HG02759 (cell line): ENCODE measurements at regions not wholly inside any gene's neighbourhood (a gene's known extent, or its start where the extent isn't known, plus 50 kb on each side); places are given as distances from the start of the nearest gene placed in this dataset.
"Not testable (repeated sequence)": the region's sequence is repeated elsewhere in the genome, so short reads cannot be mapped to it uniquely, and the experiment has no call there.

Experiments
- ATAC-seq: cut with Tn5 transposase; IDR thresholded peaks from one replicate; pipeline ENCODE4 v1.9.1; 2021; ENCODE audit warnings: mild to moderate bottlenecking, moderate library complexity; ENCODE audit not compliant: unreplicated experiment

DNA sequence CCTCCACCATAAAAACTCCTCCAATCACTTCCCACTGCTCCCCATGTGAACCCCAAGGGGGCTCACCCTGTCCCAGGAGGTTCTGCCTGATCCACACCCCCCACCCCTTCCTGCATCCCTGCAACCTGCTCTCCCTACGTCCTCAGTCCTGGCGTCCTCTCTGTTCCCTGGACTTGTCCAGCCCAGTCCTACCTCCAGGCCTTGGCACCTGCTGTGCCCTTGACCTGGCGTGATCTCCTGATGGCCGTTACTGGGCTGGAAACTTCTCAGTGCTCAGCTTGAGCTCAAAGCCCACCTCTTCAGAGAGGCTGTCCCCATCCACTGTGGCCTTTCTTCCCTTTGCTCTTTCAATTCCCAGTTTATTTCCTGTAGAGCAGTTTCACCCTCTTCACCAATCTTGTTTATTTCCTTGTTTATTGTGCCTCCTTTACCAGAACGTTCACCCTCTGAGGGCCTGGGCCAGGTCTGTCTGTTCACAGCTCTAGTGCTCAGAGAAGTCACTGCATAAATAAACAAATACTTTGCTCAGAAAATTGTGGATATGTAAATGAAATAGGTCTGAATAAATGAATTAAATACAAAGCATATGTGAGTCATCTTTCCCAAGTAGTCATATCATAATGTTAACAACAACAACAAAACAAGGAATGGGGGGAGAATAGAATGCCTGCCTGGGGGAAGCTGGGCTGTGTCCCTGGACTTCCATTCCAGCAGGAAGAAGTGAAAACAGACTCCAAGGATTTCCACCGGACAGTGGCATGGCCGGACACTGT, 175.7 kb upstream of the SULF2 start:
- no peak for ATAC-seq

DNA sequence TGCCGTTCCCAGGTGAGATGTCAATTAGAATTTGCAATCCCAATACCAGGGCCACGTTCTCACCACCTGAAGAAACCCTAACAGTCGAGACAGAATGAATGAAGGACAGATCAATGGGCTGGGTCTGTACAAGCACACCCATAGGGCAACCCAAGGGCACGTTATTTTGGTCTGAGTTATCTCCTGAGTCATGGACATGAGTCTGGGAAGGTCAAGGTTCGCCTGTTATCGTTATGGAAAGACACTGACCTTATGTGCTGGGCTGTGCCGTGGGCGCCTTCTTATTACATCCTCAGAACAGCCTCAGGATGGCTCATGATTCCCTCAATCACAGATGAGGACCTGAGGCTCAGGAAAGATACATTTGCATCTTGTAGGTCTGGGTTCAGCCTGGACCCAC, 175.0 kb upstream of the SULF2 start:
- ATAC-seq, result no peak

DNA sequence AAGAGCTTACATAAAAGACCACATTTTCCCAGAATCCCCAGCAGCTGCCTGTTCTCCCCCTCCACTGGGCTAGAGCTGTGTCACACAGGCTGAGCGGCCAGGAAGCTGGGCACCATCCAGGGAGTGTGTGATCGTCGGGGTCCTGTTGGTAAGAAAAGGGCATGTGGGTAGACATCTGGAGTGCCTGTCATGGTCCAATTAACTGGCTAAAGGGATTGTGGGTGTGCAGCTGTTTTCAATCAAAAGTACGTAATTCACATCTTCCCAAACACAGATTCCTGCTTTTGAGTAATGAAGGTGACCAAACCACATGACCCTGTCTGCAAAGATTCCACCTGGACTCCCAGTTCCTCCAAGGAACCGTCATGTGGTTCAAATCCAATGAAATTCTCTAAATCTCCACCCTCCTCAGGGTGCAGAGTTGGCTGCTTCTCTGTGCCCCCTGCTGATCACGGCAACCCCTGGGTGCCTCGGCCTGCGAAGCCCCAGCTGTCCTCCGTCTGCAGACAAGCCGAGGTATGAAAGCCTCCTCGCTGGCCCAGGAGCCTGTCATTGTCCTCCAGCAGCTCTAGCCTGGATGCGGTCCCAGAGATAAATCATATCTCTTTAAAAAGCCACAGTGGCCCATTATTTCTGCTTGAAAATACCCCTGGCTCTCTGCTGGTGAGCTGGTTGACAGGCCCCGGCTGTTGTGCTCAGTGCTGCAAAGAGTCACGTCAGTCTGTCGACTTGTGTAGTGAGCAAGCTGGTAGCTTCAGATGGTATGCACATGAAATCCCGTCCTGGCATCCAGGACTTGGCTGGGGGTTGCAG, 172.9 kb upstream of the SULF2 start:
- ATAC-seq, result not testable (repeated sequence)

DNA sequence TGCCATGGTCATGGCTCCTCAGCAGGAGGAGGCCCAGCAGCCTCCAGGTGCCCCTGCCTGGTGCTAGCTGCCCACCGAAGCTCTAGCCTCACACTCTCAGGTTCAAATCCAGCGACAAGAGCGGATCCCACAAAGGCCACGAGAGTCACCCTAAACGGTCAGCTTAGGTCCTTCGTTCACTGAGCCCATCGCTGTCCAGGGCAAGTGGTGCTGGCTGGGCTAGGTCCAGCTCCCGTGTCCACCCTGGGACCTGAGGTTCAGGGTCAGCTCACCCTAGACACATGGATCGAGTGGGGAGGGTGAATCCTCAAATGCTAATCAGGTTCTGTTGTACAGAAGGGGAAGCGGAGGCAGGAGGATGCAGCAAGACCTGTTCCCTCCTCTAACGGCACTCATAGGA, 171.9 kb upstream of the SULF2 start:
- ATAC-seq, result no peak

DNA sequence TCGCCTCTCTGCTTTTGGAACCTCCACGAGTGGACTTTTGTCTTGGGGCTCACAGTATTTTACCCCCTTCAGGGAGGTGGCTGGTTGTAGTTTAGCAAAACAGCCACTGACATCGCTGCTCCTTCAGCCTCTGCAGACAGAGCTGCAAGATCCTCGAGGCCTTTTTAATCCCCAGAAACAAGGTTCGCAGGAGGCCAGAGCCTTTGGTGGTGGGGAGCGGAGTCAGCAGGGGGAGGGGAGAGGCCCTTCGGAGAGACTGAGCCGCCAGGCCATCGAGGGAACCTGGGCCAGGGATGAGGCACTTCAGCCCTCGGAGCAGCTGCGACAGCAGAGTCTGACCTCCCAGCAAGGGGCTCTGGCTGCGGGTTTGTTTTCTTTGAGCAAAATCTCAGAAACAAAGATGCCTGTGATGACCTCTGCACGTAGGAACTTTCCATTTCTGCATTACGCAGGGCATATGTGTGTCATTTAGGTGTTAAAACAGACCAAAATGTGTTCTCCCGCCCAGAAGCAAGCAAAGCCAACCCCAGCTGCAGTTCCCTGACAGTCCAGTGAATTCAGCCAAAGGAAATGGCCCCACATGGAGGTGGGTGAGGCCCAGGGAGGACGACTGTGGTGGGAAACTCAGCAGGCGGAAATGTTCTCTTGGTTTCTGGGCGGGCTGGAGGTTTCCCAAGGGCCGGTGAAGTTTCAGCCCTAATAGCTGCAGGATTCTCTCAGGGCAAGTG, 171.2 kb upstream of the SULF2 start:
- no peak for ATAC-seq

DNA sequence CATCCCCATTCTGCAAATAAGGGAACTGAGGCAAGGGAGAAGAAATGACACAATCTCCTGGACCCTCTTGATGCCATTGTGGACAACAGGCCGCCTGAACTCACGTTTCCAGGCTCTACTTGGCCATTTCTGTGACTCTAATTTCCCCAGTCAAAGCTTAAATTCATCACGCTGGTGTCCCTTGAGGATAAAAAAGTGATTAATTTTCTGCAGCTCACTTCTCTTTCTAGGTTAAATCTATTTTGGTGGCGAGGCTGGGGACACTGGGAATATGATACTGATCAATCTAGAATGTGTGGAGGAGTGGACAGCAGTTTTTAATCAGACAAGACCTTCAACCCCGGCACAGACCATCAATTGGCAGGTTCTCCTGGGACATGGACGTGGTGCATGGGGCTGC, 168.2 kb upstream of the SULF2 start:
- no peak for ATAC-seq

DNA sequence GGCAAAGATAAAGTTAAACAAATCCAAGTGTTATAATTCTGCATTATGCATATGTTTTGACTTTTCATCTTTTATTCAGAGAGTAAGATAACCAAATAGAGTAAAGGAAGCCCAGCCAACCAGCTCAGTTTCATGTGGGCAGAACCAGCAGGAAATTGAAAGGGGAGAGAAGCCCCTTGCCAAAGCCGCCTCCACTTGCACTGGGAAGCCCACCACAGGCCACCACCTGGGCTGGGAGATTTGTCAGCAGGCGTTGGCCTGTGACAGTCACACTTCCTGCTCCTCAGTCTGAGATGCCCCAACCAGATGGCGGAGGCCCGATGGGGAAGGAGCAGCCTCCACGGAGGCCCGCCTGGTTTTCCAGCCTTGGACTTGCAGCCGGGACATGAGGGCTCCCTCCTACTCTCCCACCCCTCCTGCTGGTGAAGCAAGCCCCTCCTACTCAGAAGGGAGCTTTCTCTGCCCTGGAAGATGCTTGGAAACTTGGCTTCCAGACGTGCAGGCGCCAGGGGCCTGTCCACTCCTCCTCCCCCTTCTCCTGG, 166.8 kb upstream of the SULF2 start:
- no peak for ATAC-seq

DNA sequence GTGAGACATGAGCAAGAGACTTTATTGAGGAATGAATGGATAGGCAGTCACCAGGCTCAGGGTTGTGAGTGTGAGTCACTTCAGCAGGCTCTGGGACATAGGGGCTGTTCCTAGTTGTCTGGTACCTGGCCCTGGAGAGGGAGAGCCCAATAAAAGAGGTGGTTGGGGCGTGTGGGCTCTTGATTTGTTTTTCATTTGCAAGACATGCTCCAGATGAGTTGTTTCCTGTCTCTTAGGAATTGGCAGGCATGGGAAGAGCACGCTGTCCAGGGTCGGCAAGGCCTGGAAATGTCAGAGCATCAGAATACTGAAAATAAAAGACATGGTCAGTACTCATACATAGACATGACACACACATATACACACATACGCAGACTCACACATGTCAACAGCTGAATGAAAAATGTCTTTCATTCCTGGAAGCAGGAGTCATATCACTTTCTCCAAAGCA, 166.3 kb upstream of the SULF2 start:
- no peak for ATAC-seq

DNA sequence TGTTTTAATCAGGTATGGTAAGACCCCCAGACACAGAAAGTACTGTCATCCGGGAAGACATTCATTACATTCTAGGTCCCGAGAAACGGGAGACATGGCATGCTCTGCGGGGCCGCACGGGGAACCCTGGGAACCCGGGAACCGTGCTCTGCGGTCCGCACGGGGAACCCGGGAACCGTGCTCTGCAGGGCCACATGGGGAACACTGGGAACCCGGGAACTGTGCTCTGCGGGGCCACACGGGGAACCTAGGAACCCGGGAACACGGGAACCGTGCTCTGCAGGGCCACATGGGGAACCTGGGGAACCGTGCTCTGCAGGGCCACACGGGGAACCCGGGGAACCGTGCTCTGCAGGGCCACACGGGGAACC, 165.6 kb upstream of the SULF2 start:
- no peak for ATAC-seq

DNA sequence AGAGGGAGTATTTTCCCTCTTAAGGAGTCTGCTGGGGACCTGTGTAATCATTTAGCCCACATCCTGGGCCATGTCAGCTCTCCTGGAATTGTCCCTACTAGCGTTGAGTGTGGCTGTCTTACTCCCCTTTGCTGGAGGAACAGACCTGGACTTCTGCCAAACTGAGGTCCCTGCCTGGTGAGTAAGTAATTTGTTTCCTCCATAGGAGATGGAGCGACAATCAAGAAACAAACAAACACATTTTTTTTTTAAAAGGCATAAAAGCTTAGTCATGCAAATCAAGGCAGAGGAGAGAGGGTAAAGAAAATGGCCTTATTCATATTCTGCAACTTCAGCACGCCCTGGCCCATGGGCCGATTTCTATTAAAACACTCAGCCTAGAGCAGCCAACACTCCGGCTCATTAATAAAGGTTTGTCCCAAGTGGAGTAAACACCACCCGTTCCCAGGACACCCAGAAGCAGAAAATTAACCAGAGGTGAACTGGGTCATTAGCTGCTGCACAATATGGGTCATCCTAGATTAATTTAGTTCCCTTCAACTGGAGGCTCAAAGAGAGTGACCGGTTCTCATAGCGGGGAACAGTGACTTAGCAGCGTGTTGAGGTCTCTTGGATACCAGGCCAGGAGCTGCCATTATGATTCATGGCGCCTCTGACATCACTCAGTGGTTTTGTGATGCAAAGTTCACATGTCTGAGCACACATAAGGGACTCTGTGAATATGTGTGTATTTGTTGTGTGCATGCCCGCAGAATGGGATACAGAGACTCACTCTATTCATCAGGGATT, 165.0 kb upstream of the SULF2 start:
- ATAC-seq, result no peak

DNA sequence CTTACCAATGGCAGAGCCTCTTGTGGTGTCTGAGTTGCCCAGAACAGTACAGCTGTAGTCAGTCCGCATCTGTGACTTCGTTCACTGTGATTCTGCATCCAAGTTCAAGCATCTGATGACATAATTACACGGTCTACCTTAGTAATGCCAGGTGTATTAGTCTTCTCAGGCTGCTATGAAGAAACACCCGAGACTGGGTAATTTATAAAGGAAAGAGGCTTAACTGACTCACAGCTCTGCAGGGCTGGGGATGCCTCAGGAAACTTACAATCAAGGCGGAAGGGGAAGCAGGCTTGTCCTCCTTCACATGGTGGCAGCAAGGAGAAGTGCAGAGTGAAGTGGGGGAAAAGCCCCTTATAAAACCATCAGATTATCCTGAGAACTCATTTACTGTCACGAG, 163.9 kb upstream of the SULF2 start:
- no peak for ATAC-seq

DNA sequence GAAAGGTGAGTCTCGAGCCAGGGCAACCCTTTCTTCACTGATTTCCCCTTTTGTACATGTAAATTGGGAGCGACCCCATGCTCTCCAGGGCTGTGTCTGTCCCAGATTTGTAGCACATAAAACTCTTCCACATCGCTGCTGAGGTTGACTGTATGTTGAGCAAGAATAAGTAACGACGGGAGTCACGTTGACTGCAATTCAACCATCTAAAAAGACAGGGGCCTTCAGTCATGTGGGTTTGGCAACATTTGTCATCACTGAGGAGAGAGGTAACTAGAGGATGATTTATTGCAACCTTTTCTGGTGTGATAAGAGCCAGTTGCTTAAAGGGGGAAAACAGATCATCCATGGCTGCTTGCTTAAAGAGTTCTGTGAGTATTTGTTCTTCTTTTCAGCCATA, 159.4 kb upstream of the SULF2 start:
- no peak for ATAC-seq

DNA sequence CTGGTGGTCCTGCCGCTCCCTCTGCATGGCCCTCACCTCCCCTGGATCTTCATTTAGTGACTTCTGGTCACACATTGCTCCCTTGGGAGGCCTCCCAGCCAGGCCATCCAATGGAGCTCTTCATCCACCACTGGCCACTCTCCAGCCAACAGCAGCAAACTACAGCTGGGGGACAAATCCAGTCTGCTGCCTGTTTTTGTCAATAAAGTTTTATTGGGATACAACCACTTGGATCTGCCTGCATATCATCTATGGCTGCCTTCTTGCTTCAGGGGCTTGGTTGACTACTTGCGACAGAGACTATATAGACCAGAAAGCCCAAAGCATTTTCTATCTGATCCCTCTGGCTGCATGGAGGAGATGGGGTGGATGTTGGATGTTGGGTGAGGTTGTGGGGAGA, 156.6 kb upstream of the SULF2 start:
- ATAC-seq, result no peak

DNA sequence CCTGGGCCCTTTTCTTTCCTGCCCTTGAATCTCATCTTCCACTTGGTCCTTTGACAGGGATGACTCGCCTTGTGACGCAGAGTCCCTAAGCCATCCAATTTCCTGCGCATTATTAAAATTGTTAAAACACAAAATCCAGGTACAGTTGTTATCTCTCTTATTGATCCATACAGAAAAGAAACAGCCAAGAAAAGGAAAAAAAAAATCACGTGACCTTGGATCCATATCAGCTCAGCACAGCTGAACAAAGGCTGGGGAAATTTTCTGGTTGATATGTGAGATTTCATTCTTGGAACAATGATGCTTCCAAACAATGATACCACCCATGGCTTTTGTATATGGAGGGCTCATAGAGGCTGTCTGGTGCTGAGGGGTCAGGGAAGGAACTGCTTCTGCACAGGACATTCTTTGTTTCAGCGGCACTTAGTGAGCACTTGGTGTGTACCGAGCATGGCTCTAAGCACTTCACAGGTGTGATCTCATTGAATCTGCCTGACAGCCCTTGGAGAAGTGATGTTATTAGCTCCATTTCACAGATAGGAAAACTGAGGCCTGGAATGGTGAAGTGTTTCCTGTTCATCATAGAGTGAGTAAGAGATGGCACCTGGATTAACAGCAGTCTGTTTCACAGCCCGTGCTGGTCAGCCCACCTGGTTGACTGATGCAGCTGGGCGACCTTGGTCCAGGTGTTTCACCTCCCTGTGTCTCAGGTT, 155.0 kb upstream of the SULF2 start:
- ATAC-seq, result no peak

DNA sequence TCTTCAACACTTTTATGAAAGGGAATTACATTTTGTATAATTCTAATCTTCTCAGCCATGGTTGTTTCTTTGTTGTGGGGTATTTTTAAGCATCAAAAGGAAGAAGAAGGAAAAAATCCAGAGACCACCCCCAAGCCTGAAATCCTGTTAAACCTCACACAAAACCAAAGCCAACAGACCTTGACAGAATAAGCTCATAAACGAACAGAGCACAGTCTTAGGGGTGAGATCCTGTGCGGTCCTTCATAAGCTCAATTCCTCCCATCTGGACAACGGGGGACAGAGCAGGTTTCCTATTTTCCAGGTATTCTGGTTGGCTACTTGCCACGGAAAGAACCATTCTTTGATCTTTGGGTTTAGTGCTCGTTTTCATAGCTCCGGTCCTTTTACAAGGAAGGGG, 151.3 kb upstream of the SULF2 start:
- no peak for ATAC-seq

DNA sequence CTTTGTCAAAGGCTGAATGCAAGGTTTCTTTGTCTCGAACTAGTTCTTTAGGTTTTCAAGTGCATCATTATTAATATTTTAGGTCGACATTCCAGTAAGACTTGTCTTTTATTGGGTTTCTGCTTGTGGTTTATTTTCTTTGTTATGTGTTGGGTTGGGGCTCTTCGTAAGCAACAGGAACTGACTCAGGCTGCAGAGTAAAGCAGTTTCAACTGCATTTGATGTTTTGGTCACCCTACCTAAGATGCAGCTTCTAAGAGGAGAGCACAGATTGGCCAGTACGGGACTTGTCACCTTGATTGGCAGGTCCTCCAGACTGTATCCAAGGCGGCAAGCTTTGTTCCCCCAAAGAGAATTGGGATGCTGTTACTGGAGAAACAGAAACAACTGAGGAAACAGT, 149.5 kb upstream of the SULF2 start:
- ATAC-seq, result no peak

DNA sequence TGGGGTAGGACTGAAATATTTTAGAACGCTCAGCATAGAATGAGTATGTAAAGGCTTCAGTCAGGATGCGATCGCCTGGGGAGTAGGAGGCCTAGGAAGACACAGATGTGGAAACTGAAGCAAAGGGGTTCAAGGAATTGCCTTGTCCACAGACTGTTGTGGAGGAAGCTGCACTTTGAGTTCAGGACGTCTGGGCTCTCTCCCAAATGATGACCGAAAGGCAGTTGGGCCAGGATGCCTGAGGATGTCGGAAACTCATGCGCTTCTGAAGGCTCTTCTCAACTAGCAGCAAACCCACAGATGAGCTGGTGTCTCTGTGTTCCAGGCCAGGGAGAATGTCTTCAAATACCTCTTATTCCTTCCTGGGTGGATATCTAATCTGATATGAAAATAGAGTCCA, 146.2 kb upstream of the SULF2 start:
- no peak for ATAC-seq

DNA sequence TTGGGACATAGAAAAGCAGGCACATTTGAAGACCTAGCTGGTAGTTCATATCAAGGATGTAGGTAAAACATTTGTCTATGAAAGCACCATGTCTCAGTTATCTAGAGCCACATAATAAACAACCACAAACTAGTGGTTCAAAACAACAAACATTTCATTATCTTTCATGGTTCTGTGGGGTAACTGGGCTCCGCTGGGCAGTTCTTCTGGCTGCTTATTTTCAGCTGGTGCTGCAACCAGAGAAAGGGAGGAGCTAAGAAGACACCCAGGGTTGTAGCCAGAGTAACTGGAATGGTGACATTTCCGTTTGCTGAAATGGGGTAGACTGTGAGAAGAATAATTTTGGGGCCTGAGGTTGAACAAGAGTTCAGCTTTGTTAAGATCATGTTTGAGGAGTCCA, 145.7 kb upstream of the SULF2 start:
- ATAC-seq, result no peak

DNA sequence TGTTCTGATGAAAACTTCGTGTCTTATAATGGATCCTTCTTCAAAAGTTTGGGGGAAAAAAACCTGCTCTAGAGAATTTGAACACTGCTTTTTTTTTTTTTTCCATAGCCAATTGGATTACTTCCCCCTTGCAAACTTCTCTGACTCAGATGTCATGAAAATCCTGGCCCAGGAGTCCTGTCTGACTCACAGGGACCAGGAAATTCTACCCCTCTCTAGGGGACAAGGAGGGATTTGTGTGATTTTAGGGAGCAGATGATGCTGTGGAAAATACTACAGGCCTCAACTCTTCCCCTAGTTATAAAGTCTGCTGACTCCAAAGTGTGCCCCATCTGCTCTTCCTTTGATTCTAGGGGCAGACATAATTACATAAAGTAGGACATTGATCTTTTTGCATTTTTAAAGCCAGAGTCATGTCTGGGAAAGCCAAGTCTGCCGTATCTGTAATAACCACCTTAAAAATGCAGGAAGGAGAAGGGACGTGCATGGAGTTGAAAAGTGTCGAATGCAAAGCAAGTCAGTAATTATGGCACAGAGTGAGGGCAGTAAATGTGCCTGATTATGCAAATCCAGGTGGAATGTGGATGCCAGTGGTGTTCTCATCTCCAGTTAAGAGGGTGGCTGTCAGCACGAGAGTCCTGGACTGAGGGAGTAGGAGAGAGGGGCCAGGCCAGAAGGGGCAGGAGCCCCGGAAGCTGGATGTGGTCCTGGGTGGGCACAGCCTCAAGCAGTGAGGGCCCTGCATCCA, 144.3 kb upstream of the SULF2 start:
- ATAC-seq, result no peak
